GM21423 (cell line): ENCODE measurements at regions not wholly inside any gene's neighbourhood (a gene's known extent, or its start where the extent isn't known, plus 50 kb on each side); places are given as distances from the start of the nearest gene placed in this dataset.

ENCODE experiments used
- ATAC-seq: cut with Tn5 transposase; IDR thresholded peaks from one replicate; pipeline ENCODE4 v1.9.1; 2021; ENCODE audit warnings: mild to moderate bottlenecking, moderate library complexity; ENCODE audit not compliant: unreplicated experiment

- no peak for ATAC-seq
These were observed 704.4 kb downstream of the UTRN start for GRCh38 chr6:144989319-144990107.

- no peak for ATAC-seq
These were observed 705.6 kb downstream of the UTRN start for GRCh38 chr6:144990784-144991183.

GRCh38 chr6:144993870-144994269, 708.7 kb downstream of the UTRN start:
- no peak for ATAC-seq

GRCh38 chr6:144997996-144998395, 712.9 kb downstream of the UTRN start:
- no peak for ATAC-seq

- no peak for ATAC-seq
These were observed 714.0 kb downstream of the UTRN start for GRCh38 chr6:144999127-144999526.

- no peak for ATAC-seq
These were observed 718.0 kb downstream of the UTRN start for GRCh38 chr6:145003145-145003544.

- no peak for ATAC-seq
These were observed 721.8 kb downstream of the UTRN start for GRCh38 chr6:145006914-145007313.

GRCh38 chr6:145008715-145009114, 723.6 kb downstream of the UTRN start:
- ATAC-seq, result no peak

GRCh38 chr6:145009711-145010110, 724.6 kb downstream of the UTRN start:
- no peak for ATAC-seq

GRCh38 chr6:145012039-145012662, 723.2 kb downstream of the EPM2A start:
- no peak for ATAC-seq

GRCh38 chr6:145015739-145016558, 719.4 kb downstream of the EPM2A start:
- peak; percentile 96 for ATAC-seq

GRCh38 chr6:145017051-145017450, 718.3 kb downstream of the EPM2A start:
- no peak for ATAC-seq

- no peak for ATAC-seq
These were observed 717.8 kb downstream of the EPM2A start for GRCh38 chr6:145017516-145017915.

- ATAC-seq, result no peak
These were observed 717.3 kb downstream of the EPM2A start for GRCh38 chr6:145018027-145018426.

- no peak for ATAC-seq
These were observed 715.2 kb downstream of the EPM2A start for GRCh38 chr6:145020114-145020513.

GRCh38 chr6:145020543-145020942, 714.8 kb downstream of the EPM2A start:
- no peak for ATAC-seq

GRCh38 chr6:145022199-145022796, 713.0 kb downstream of the EPM2A start:
- ATAC-seq, result no peak

- no peak for ATAC-seq
These were observed 712.1 kb downstream of the EPM2A start for GRCh38 chr6:145023116-145023726.

- no peak for ATAC-seq
These were observed 709.8 kb downstream of the EPM2A start for GRCh38 chr6:145025488-145025887.

- no peak for ATAC-seq
These were observed 709.0 kb downstream of the EPM2A start for GRCh38 chr6:145026267-145026679.
